ENCODE measurements at regions not wholly inside any gene's neighbourhood (a gene's known extent, or its start where the extent isn't known, plus 50 kb on each side); places are given as distances from the start of the nearest gene placed in this dataset.

- DNase-seq (ENCODE audit: low spot score): no peak
- Histone ChIP-seq H3K4me1 (ENCODE audit: control insufficient read depth in 4 of 4, insufficient read depth in 4 of 4, low read length in 3 of 4) (no peaks in the 10 kb centered on the region), H3K4me3 (ENCODE audit: low read depth in 1 of 3, low read length in 3 of 3) (no peak overlapping the region), H3K9me3 (ENCODE audit: control insufficient read depth in 4 of 4, low read length in 3 of 4) (peaks cover 0 to 7% (median 4%) of the 10 kb centered on the region in 4 donors), H3K9ac (ENCODE audit: low read depth in 1 of 2, low read length in 2 of 2) (no peak overlapping the region), H3K27ac (ENCODE audit: low read depth in 1 of 2, low read length in 2 of 2) (no peak overlapping the region), H3K27me3 (ENCODE audit: control insufficient read depth in 4 of 4, insufficient read depth in 4 of 4, low read length in 3 of 4) (no peaks in the 10 kb centered on the region), H3K36me3 (ENCODE audit: control insufficient read depth in 4 of 4, insufficient read depth in 3 of 4, low read depth in 1 of 4, low read length in 3 of 4) (no peaks in the 10 kb centered on the region)
- TF ChIP-seq FOXA2 (IDR thresholded peaks at IDR 0.05) (no peak), CTCF (IDR thresholded peaks at IDR 0.05; ENCODE audit: low read depth, low read length, missing input control) (no peak), MAX (IDR thresholded peaks at IDR 0.05) (no peak), NR2F2 (IDR thresholded peaks at IDR 0.05) (no peak), GABPA (IDR thresholded peaks at IDR 0.05 in 1 of 2, conservative IDR thresholded peaks at IDR 0.05 in 1 of 2) (no peak), RAD21 (IDR thresholded peaks at IDR 0.05) (no peak), FOXA1 (IDR thresholded peaks at IDR 0.05) (no peak), RXRA (IDR thresholded peaks at IDR 0.05) (no peak), JUND (IDR thresholded peaks at IDR 0.05) (no peak), SP1 (IDR thresholded peaks at IDR 0.05) (no peak), EGR1 (IDR thresholded peaks at IDR 0.05; ENCODE audit: low read depth in 2 of 2) (no peak), REST (IDR thresholded peaks at IDR 0.05) (no peak), HNF4G (IDR thresholded peaks at IDR 0.05) (no peak), ZBTB33 (IDR thresholded peaks at IDR 0.05) (no peak), ATF3 (IDR thresholded peaks at IDR 0.05) (no peak)
- WGBS: 44% methylated on average over 2 of the region's 2 CpGs
Measured at GRCh38 chr11:112809429-112809828, 151.8 kb upstream of the NCAM1 start.

GRCh38 chr11:112810951-112811350 is 150.3 kb upstream of the NCAM1 start:
- Histone ChIP-seq H3K4me1 (ENCODE audit: control insufficient read depth in 4 of 4, insufficient read depth in 4 of 4, low read length in 3 of 4) (no peaks in the 10 kb centered on the region), H3K27ac (ENCODE audit: low read depth in 1 of 2, low read length in 2 of 2) (no peak overlapping the region), H3K9me3 (ENCODE audit: control insufficient read depth in 4 of 4, low read length in 3 of 4) (peaks cover 0 to 7% (median 4%) of the 10 kb centered on the region in 4 donors), H3K27me3 (ENCODE audit: control insufficient read depth in 4 of 4, insufficient read depth in 4 of 4, low read length in 3 of 4) (no peaks in the 10 kb centered on the region), H3K9ac (ENCODE audit: low read depth in 1 of 2, low read length in 2 of 2) (no peak overlapping the region), H3K4me3 (ENCODE audit: low read depth in 1 of 3, low read length in 3 of 3) (no peak overlapping the region), H3K36me3 (ENCODE audit: control insufficient read depth in 4 of 4, insufficient read depth in 3 of 4, low read depth in 1 of 4, low read length in 3 of 4) (no peaks in the 10 kb centered on the region)
- DNase-seq (ENCODE audit: low spot score): no peak
- TF ChIP-seq TAF1 (conservative IDR thresholded peaks at IDR 0.05): no peak
- TF ChIP-seq EGR1 (IDR thresholded peaks at IDR 0.05; ENCODE audit: low read depth in 2 of 2): no peak
- TF ChIP-seq RAD21 (IDR thresholded peaks at IDR 0.05): no peak
- WGBS: 68% methylated on average over 2 of the region's 2 CpGs

All from liver (tissue), 8 donors.